ENCODE measurements at regions not wholly inside any gene's neighbourhood (a gene's known extent, or its start where the extent isn't known, plus 50 kb on each side); places are given as distances from the start of the nearest gene placed in this dataset.

GRCh38 chr9:99282406-99282805 lies 60.3 kb downstream of the SEC61B start:
- no peak for DNase-seq
- H3K27ac ChIP-seq (ENCODE audit: low read depth in 2 of 2, low read length in 1 of 2): no peak overlapping the region
- no peaks in the 10 kb centered on the region for H3F3A ChIP-seq (replicated peaks; ENCODE audit: insufficient read depth)
- no peak for TF ChIP-seq JUND (IDR thresholded peaks at IDR 0.05)
- TF ChIP-seq POLR2AphosphoS5 (IDR thresholded peaks at IDR 0.05; ENCODE audit: low read depth, low read length): no peak
- TF ChIP-seq SIN3A (IDR thresholded peaks at IDR 0.05; ENCODE audit: borderline replicate concordance, low read depth, low read length): no peak
- no peak for TF ChIP-seq PBX3 (IDR thresholded peaks at IDR 0.05)
- no peak for TF ChIP-seq TAF1 (IDR thresholded peaks at IDR 0.05; ENCODE audit: borderline replicate concordance, low read depth, low read length)
- TF ChIP-seq YY1 (IDR thresholded peaks at IDR 0.05; ENCODE audit: low read depth): no peak
- ChIA-PET CTCF (no interaction called here), POLR2A (no interaction called here)
- no peaks in the 10 kb centered on the region for H4K20me1 ChIP-seq (ENCODE audit: insufficient read depth)
- H2AFZ ChIP-seq (ENCODE audit: low read depth): no peak overlapping the region
- 70% methylated on average over 2 of the region's 2 CpGs for WGBS (ENCODE audit: low lambda C conversion rate)
- no peak overlapping the region for H3K9ac ChIP-seq
- H3K4me1 ChIP-seq (ENCODE audit: control insufficient read depth in 1 of 2, insufficient read depth in 2 of 2, low read depth in 1 of 2, low read length in 1 of 2): no peaks in the 10 kb centered on the region
- H3K36me3 ChIP-seq (replicated peaks in 1 of 2; ENCODE audit: control insufficient read depth in 1 of 2, insufficient read depth in 2 of 2, low read length in 1 of 2): no peaks in the 10 kb centered on the region
- no peaks in the 10 kb centered on the region; the same call in 1 of the 2 replicates for H3K27me3 ChIP-seq (ENCODE audit: insufficient read depth)
- no peaks in the 10 kb centered on the region for H3K9me3 ChIP-seq
- H3K79me2 ChIP-seq (ENCODE audit: insufficient read depth): no peaks in the 10 kb centered on the region
- H3K9me2 ChIP-seq: no peaks in the 10 kb centered on the region
- no peak overlapping the region for H3K4me3 ChIP-seq (ENCODE audit: low read depth in 2 of 2, low read length in 1 of 2)
- no peak overlapping the region for H3K4me2 ChIP-seq

- H2AFZ ChIP-seq (ENCODE audit: low read depth): no peak overlapping the region
- no peaks in the 10 kb centered on the region for H3K9me3 ChIP-seq
- no peak for TF ChIP-seq TAF1 (IDR thresholded peaks at IDR 0.05; ENCODE audit: borderline replicate concordance, low read depth, low read length)
- TF ChIP-seq SIN3A (IDR thresholded peaks at IDR 0.05; ENCODE audit: borderline replicate concordance, low read depth, low read length): no peak
- TF ChIP-seq GABPA (IDR thresholded peaks at IDR 0.05; ENCODE audit: low read depth): no peak
- no peak for TF ChIP-seq FOSL2 (IDR thresholded peaks at IDR 0.05; ENCODE audit: borderline replicate concordance, low read depth)
- no peak for TF ChIP-seq CHD2 (IDR thresholded peaks at IDR 0.05; ENCODE audit: low read length, partially characterized antibody)
- TF ChIP-seq TEAD4 (IDR thresholded peaks at IDR 0.05; ENCODE audit: borderline replicate concordance, insufficient read depth): no peak
- no peak for TF ChIP-seq MXI1 (IDR thresholded peaks at IDR 0.05; ENCODE audit: low read depth, low read length)
- TF ChIP-seq ZBTB33 (IDR thresholded peaks at IDR 0.05; ENCODE audit: borderline replicate concordance, low read depth): no peak
- no peak overlapping the region for H3K4me2 ChIP-seq
- WGBS (ENCODE audit: low lambda C conversion rate): 82% methylated on average over 6 of the region's 6 CpGs
- H4K20me1 ChIP-seq (ENCODE audit: insufficient read depth): no peaks in the 10 kb centered on the region
- no peaks in the 10 kb centered on the region for H3K9me2 ChIP-seq
- H3K79me2 ChIP-seq (ENCODE audit: insufficient read depth): no peaks in the 10 kb centered on the region
- ChIA-PET CTCF (no interaction called here), POLR2A (interaction anchor here (0.7 kb wide), 1 partner anchor 15 kb away, joined by 3 read pairs; no protein-coding TSS in a partner anchor)
- H3K36me3 ChIP-seq (replicated peaks in 1 of 2; ENCODE audit: control insufficient read depth in 1 of 2, insufficient read depth in 2 of 2, low read length in 1 of 2): no peaks in the 10 kb centered on the region
- H3K9ac ChIP-seq: no peak overlapping the region
- H3K27ac ChIP-seq (ENCODE audit: low read depth in 2 of 2, low read length in 1 of 2): no peak overlapping the region
- no peaks in the 10 kb centered on the region; the same call in 1 of the 2 replicates for H3K27me3 ChIP-seq (ENCODE audit: insufficient read depth)
- no peak for DNase-seq
- no peaks in the 10 kb centered on the region for H3F3A ChIP-seq (replicated peaks; ENCODE audit: insufficient read depth)
- H3K4me1 ChIP-seq (ENCODE audit: control insufficient read depth in 1 of 2, insufficient read depth in 2 of 2, low read depth in 1 of 2, low read length in 1 of 2): no peaks in the 10 kb centered on the region
- no peak overlapping the region for H3K4me3 ChIP-seq (ENCODE audit: low read depth in 2 of 2, low read length in 1 of 2)
These were observed 63.9 kb downstream of the SEC61B start for GRCh38 chr9:99285965-99286364.
